Breast epithelium (tissue), 3 donors: ENCODE measurements at regions not wholly inside any gene's neighbourhood (a gene's known extent, or its start where the extent isn't known, plus 50 kb on each side); places are given as distances from the start of the nearest gene placed in this dataset.

ENCODE experiments used
- CTCF ChIP-seq, 3 donors: fragments of 450-650 bp; IDR thresholded peaks; one replicate each; pipeline ENCODE4 v1.5.1; 2016 to 2017; ENCODE audit warnings: antibody characterized with exemption in 3 of 3, mild to moderate bottlenecking in 3 of 3, moderate library complexity in 3 of 3
- POLR2A ChIP-seq: fragments of 450-650 bp; IDR thresholded peaks from one replicate; pipeline ENCODE4 v1.6.1; 2016; ENCODE audit warnings: antibody characterized with exemption, mild to moderate bottlenecking, moderate library complexity
- POLR2AphosphoS5 ChIP-seq, 3 donors: sonication (generic); formaldehyde crosslinking; IDR thresholded peaks; one replicate each; pipeline ENCODE4 v1.6.1; 2017; ENCODE audit warnings: antibody characterized with exemption in 3 of 3

GRCh38 chr15:49723981-49724380 lies 103.1 kb downstream of the DTWD1 start:
- TF ChIP-seq POLR2A: no peak
- no peak for TF ChIP-seq CTCF (IDR thresholded peaks at IDR 0.05)
- no peak for TF ChIP-seq POLR2AphosphoS5 (IDR thresholded peaks at IDR 0.05)
